ENCODE measurements at regions not wholly inside any gene's neighbourhood (a gene's known extent, or its start where the extent isn't known, plus 50 kb on each side); places are given as distances from the start of the nearest gene placed in this dataset.

DNA sequence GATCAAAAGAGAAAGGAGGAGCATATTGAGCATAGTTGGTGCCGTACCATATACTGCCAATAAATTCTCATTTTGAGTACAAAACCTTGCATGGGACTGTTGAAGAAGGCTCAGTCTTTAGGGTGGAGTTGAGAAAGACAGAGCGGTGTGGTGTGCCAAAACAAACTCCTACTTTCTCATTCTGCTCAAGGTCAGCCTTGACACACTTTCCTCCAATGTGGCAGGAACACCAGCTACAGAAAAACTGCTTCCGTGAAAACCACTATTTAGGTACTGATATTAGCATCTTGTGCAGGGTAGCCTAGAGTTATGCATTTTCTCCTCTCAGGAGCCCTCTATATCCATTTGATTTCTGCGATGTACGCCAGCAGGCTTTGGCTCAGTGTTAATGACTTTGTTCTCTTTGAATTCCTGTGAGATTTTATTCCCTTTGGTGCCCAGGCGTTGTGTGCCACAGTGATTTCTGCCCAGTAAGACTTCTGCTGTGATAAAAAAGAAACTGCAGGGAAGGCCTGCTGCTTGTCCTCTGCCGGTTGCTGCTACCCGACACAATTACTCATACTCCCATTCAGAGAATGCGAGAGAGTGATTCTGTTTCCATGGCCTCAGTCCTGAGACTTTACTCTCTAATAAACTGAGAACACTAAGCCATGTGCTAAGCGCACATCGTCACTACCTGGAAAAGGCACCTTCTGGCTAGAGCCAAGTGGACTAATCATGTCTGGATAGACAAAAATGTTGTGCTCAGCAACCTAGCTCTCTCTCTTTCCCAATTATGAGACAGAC is 88.3 kb upstream of the MDM1 start:
- no peak for TF ChIP-seq ZNF274 (IDR thresholded peaks at IDR 0.05; ENCODE audit: low read depth, low read length)
- TF ChIP-seq YY1 (IDR thresholded peaks at IDR 0.05; ENCODE audit: insufficient read depth, insufficient read length), result no peak
